ENCODE measurements at regions not wholly inside any gene's neighbourhood (a gene's known extent, or its start where the extent isn't known, plus 50 kb on each side); places are given as distances from the start of the nearest gene placed in this dataset.

GRCh38 chr12:22874151-22874550, 249.2 kb downstream of the ETNK1 start:
- H3K27me3 ChIP-seq: no peaks in the 10 kb centered on the region
- no peak for TF ChIP-seq POLR2AphosphoS5 (IDR thresholded peaks at IDR 0.05)
- no peak for TF ChIP-seq CTCF (IDR thresholded peaks at IDR 0.05)
- no peak for TF ChIP-seq POLR2A (IDR thresholded peaks at IDR 0.05)
- no peak for DNase-seq (ENCODE audit: low spot score in 2 of 2)
- H3K27ac ChIP-seq: no peak overlapping the region
- intact Hi-C loops (cut with DNase I; ENCODE audit: low total_unique reads): no loop called here
- H3K4me3 ChIP-seq: no peak overlapping the region
- H3K9me3 ChIP-seq: no peaks in the 10 kb centered on the region
- H3K4me1 ChIP-seq: no peaks in the 10 kb centered on the region
- H3K36me3 ChIP-seq: no peaks in the 10 kb centered on the region

GRCh38 chr12:22876262-22876661, 251.3 kb downstream of the ETNK1 start:
- no peaks in the 10 kb centered on the region for H3K9me3 ChIP-seq
- no peak for DNase-seq (ENCODE audit: low spot score in 2 of 2)
- no peaks in the 10 kb centered on the region for H3K36me3 ChIP-seq
- H3K27me3 ChIP-seq: no peaks in the 10 kb centered on the region
- intact Hi-C loops (cut with DNase I; ENCODE audit: low total_unique reads): no loop called here
- H3K4me1 ChIP-seq: no peaks in the 10 kb centered on the region
- H3K4me3 ChIP-seq: no peak overlapping the region
- no peak for TF ChIP-seq POLR2A (IDR thresholded peaks at IDR 0.05)
- no peak for TF ChIP-seq CTCF (IDR thresholded peaks at IDR 0.05)
- no peak for TF ChIP-seq POLR2AphosphoS5 (IDR thresholded peaks at IDR 0.05)
- no peak overlapping the region for H3K27ac ChIP-seq

- H3K36me3 ChIP-seq: no peaks in the 10 kb centered on the region
Measured at GRCh38 chr12:22879203-22879602, 254.2 kb downstream of the ETNK1 start.

GRCh38 chr12:22880331-22880730, 255.4 kb downstream of the ETNK1 start:
- H3K4me3 ChIP-seq: no peak overlapping the region
- H3K27ac ChIP-seq: no peak overlapping the region
- no peaks in the 10 kb centered on the region for H3K27me3 ChIP-seq
- no peaks in the 10 kb centered on the region for H3K4me1 ChIP-seq
- intact Hi-C loops (cut with DNase I; ENCODE audit: low total_unique reads): no loop called here
- H3K36me3 ChIP-seq: no peaks in the 10 kb centered on the region
- no peak for DNase-seq (ENCODE audit: low spot score in 2 of 2)
- TF ChIP-seq POLR2A (IDR thresholded peaks at IDR 0.05) (no peak), POLR2AphosphoS5 (IDR thresholded peaks at IDR 0.05) (no peak), CTCF (IDR thresholded peaks at IDR 0.05) (no peak)
- H3K9me3 ChIP-seq: no peaks in the 10 kb centered on the region

More at GRCh38 chr12:22879203-22879602, 254.2 kb downstream of the ETNK1 start:
- Histone ChIP-seq H3K9me3 (no peaks in the 10 kb centered on the region), H3K4me1 (no peaks in the 10 kb centered on the region), H3K27me3 (no peaks in the 10 kb centered on the region), H3K4me3 (no peak overlapping the region), H3K27ac (no peak overlapping the region)
- TF ChIP-seq POLR2AphosphoS5 (IDR thresholded peaks at IDR 0.05) (no peak), CTCF (IDR thresholded peaks at IDR 0.05) (no peak), POLR2A (IDR thresholded peaks at IDR 0.05) (no peak)
- DNase-seq (ENCODE audit: low spot score in 2 of 2): no peak
- intact Hi-C loops (cut with DNase I; ENCODE audit: low total_unique reads): no loop called here

GRCh38 chr12:22880807-22881206, 255.8 kb downstream of the ETNK1 start:
- intact Hi-C loops (cut with DNase I; ENCODE audit: low total_unique reads): no loop called here

More at GRCh38 chr12:22880807-22881206, 255.8 kb downstream of the ETNK1 start:
- H3K27ac ChIP-seq: no peak overlapping the region
- no peak for TF ChIP-seq POLR2AphosphoS5 (IDR thresholded peaks at IDR 0.05)
- TF ChIP-seq CTCF (IDR thresholded peaks at IDR 0.05): no peak
- no peak for TF ChIP-seq POLR2A (IDR thresholded peaks at IDR 0.05)
- no peak overlapping the region for H3K4me3 ChIP-seq
- H3K36me3 ChIP-seq: no peaks in the 10 kb centered on the region
- H3K27me3 ChIP-seq: no peaks in the 10 kb centered on the region
- no peaks in the 10 kb centered on the region for H3K4me1 ChIP-seq
- H3K9me3 ChIP-seq: no peaks in the 10 kb centered on the region
- no peak for DNase-seq (ENCODE audit: low spot score in 2 of 2)

All from breast epithelium (tissue), 4 donors.